KBM-7 (cell line): ENCODE measurements at regions not wholly inside any gene's neighbourhood (a gene's known extent, or its start where the extent isn't known, plus 50 kb on each side); places are given as distances from the start of the nearest gene placed in this dataset.
"Not testable (repeated sequence)": the region's sequence is repeated elsewhere in the genome, so short reads cannot be mapped to it uniquely, and the experiment has no call there.

ENCODE experiments used
- DNase-seq: peaks from one replicate; pipeline ENCODE4 v3.0.0-alpha.2; 2015
- in situ Hi-C: fragments of 300-500 bp; cut with MboI; formaldehyde crosslinking; loops from 2 replicates; pipeline ENCODE4 v1.14.3; 2020; ENCODE audit warnings: low sequenced_read_pairs, low pct_unique_long_range_greater_than_20kb, mixed read lengths

DNA sequence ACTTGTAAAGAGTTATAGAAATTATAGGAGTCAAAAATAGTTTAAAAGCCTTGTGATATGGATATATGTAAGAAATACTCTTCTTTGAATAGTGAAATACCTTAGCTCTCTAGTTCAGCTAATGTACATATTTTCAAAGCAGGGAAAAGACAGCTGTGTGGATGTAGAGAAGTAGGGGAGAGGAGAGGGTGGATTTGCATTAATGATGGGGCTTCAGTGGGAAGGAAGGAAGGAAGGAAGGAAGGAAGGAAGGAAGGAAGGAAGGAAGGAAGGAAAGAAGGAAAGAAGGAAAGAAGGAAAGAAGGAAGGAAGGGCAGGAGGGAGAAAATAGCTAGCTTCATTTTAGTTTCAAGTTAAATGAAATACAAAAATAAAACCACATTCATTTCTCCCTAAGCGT lies 62.4 kb upstream of the RGS1 start:
- in situ Hi-C loops = no loop called here
- no peak for DNase-seq

DNA sequence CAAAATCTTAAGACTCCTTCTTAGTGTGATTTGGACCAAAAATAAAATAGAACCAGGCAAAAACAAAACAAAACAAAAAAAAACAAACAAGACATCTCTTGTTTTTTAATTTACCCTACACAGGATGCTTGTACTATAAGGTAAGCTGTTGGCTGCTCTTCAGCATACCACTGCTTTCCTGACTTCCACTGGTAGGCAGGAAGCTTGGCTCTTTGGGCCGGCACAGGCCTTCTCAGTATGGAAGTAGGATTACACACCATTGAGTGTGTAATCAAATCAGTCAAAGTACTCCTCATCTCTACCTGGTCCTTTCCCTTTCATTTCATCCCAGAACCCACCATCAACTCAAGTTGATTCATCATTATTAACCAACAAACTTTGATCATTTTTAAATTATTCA lies 61.9 kb upstream of the RGS1 start:
- in situ Hi-C loops = no loop called here
- no peak for DNase-seq

DNA sequence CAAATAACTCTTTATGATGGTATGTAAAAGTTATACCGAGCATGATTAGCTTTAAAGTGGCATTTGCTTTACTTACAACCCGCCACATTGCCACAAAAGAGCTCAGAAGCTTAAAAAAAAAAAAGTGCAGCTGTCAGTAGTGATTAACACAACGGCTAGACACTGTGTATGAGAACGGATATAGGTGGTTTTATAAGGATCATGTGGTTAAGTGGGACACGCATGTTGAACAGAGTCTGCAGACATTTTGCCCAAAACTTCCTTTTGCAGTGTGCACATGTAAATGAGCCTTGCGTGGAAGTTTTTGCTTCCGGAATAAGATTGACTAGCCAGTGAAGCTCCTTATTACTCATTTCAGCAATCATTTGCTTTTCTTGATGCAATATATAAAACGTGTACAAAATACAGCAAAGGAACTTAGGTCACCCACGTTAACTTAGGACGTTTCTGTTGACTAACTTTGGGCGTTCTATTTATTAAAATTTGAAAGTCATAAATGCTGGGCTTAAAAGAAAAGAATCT lies 58.7 kb upstream of the RGS1 start:
- in situ Hi-C loops = no loop called here
- peak; percentile 94 for DNase-seq

DNA sequence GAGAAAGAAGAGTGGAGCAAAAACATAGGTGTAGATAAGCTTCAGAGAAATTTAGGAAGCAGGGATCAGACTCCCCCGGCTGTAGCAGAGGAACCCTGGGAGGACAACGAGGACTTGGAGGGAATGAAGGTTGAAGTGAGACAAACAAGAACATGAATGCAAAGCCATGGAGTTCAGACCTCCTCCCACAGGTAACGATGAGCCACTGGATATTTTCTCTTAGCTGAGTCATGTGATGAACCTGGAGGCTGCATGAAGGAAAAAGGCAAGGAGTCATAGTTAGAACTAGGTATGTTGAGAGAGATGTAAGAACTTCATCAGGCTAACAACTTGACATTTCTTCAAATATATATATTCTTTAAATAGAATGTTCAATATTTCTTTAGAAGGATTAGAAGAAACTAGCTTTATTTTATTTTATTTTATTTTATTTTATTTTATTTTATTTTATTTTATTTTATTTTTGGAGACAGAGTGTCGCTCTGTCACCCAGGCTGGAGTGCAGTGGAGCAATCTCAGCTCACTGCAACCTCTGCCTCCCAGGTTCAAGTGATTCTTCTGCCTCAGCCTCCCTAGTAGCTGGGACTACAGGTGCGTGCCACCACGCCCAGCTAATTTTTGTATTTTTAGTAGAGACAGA lies 57.7 kb upstream of the RGS1 start:
- in situ Hi-C loops = not testable (repeated sequence)
- peak; percentile 9 for DNase-seq

DNA sequence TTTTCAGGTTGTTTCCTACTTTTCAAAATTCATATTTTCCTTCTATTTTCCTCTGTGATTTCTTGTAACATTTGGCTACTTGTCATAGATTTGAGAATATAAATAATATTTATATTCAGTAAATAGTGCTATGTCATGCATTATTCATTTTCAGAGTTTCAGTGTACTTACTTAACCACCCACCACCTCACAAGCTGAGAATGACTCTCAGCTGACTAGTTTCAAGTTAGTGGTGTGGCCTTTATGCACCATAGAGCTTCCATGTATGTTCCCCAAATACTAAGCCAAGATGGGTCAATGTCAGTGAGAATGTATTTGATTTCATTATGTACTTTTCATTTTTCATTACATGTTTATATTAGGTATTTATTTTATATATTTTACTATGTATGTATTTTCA lies 56.9 kb upstream of the RGS1 start:
- in situ Hi-C loops = no loop called here
- no peak for DNase-seq

DNA sequence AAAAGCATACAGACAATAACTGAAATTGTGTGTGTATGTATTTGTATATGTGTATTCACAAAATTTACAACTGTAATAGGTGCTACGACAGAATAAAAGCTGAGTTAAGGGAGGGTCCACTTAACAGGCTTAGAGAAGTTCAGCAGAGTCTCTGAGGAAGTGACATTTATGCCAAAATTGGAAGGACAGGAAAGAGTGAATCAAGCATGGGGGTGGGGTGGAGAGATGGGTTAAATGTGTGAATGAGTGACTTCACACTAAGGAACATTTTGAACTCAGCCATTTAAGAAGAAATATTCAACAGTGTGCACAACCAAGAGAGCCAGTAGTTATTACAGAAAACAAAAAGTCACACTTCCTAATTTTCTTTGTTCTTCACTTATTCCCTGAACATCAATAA lies 53.8 kb upstream of the RGS1 start:
- in situ Hi-C loops = no loop called here

DNA sequence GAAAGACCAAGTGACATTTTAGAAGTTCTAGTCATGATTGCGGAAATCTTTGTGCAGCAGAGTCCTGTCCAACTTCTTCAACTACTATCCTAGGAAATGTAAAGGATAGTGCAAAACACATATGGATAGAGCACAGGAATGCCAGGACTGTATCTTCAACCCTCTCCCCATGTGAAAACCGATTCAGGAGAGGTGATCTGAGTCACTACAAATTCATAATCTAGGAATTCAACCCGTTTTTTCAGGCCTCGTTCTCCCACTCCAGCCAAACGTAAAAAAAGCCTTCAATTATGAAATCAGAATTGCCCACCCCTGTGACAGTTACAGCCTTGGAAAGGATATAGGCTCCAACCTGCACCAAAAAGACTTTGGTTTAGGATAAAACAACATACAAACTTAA lies 52.9 kb upstream of the RGS1 start:
- DNase-seq = no peak
- in situ Hi-C loops = no loop called here

More for the DNA sequence above, 53.8 kb upstream of the RGS1 start:
- DNase-seq = peak; percentile 55

DNA sequence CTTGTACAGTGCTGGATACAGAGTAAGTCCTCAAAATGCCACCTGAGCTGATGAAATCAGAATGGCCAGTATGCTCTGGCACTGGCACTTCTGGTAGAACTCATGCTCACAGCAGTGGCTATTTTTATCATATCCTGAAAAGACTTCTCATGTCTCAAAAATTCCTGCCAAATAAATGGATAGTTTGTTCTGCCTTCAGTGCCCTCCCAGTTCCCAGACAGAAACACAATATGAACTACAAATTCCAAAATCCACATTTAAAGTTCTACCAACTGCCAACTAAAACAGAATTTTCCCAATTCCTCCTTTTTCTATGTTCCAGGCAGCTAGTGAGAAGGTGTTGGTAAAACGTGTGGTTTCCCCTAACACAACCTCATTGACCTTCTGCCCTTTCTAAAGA lies 51.4 kb upstream of the RGS1 start:
- in situ Hi-C loops = no loop called here
- DNase-seq = no peak
